HG03575 (cell line): ENCODE measurements at regions not wholly inside any gene's neighbourhood (a gene's known extent, or its start where the extent isn't known, plus 50 kb on each side); places are given as distances from the start of the nearest gene placed in this dataset.

Source experiments
- ATAC-seq: cut with Tn5 transposase; IDR thresholded peaks from one replicate; pipeline ENCODE4 v1.9.1; 2021; ENCODE audit not compliant: unreplicated experiment, insufficient number of reproducible peaks, low FRiP score; ENCODE audit errors: extremely low read depth

- ATAC-seq = no peak
These were observed 246.3 kb downstream of the KCNC2 start for GRCh38 chr12:74963304-74963703.

- no peak for ATAC-seq
These were observed 245.7 kb downstream of the KCNC2 start for GRCh38 chr12:74963867-74964331.

GRCh38 chr12:74964390-74964789 lies 245.2 kb downstream of the KCNC2 start:
- ATAC-seq = no peak

- ATAC-seq = no peak
These were observed 238.4 kb downstream of the KCNC2 start for GRCh38 chr12:74971201-74971600.

- ATAC-seq = no peak
These were observed 231.7 kb downstream of the KCNC2 start for GRCh38 chr12:74977832-74978481.

GRCh38 chr12:74980510-74980909 lies 229.1 kb downstream of the KCNC2 start:
- ATAC-seq = no peak

- no peak for ATAC-seq
These were observed 228.1 kb downstream of the KCNC2 start for GRCh38 chr12:74981541-74981940.

- no peak for ATAC-seq
These were observed 225.7 kb downstream of the KCNC2 start for GRCh38 chr12:74983917-74984316.

GRCh38 chr12:74984631-74985030 lies 225.0 kb downstream of the KCNC2 start:
- ATAC-seq = no peak

- no peak for ATAC-seq
These were observed 224.2 kb downstream of the KCNC2 start for GRCh38 chr12:74985293-74985985.

GRCh38 chr12:74985986-74986319 lies 223.7 kb downstream of the KCNC2 start:
- no peak for ATAC-seq

GRCh38 chr12:74988156-74988555 lies 221.5 kb downstream of the KCNC2 start:
- no peak for ATAC-seq
